UCSD-AML1 (cell line): ENCODE measurements at regions not wholly inside any gene's neighbourhood (a gene's known extent, or its start where the extent isn't known, plus 50 kb on each side); places are given as distances from the start of the nearest gene placed in this dataset.
A peak's percentile ranks its signal among the peaks of the same experiment; 100 is the strongest.

Source experiments
- DNase-seq: peaks from one replicate; lab custom pipeline; 2025; ENCODE audit not compliant: unreplicated experiment; lab: John Stamatoyannopoulos, UW

DNA sequence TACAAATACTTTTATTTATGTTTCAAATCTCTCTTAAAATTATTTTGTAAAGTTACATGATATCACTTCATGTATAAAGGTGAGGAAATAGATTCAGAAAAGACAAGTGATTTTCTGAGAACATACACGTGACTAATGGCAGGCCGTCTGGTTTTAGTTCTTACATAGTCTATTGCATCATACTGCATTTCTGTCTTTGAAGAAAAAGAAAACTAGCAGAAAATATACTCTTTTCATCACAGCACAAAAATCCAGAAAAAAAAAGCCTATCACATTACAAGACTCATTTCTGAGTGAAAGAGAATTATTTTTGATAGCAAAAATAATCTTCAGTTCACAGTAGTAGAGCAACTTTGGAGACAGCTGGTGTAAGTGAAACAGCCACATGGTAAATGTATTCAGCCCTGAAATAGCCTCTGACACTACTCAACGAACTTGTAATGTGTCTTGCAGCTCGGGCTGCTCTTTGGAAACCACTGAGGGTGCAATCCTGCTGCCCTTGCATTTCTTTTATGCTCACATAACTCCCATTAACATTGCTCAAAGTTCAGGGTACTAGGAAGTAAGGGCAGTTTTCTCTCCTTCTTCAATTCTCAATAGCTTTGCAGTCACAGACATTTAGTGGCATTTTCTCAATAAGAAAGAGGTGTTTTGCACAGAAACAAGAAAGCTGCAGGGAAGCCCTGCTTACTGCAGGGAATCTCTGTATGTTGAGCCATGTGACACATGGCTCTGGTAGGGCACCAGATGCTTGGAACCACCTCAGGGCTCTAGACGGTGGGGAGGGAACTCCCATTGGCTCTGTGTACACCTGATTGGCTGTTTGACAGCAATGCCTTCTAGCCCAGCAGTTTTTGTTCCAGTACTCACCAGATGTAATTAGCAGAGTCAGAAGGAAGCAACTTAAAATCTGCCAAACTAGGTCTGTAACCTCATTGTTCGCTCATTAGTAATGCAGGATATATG, 845.3 kb upstream of the PTPRD start:
- DNase-seq, result peak; percentile 10

DNA sequence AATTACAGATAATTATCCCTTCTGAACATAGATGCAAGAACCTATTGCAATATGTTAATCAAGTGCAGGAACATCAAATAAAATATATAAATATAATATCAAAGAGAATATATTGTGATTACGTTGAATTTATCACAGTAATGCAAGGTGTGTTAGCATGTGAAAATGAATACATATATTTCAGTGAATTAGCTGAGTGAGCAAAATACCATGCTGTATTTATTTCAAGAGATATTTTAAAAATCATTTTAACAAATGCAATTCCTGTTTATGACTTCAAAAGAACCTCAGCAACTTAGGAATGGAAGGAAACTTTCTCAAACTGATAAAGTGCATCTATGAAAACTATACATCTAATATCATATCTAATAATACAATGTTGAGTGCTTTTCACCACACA, 856.9 kb upstream of the PTPRD start:
- no peak for DNase-seq

DNA sequence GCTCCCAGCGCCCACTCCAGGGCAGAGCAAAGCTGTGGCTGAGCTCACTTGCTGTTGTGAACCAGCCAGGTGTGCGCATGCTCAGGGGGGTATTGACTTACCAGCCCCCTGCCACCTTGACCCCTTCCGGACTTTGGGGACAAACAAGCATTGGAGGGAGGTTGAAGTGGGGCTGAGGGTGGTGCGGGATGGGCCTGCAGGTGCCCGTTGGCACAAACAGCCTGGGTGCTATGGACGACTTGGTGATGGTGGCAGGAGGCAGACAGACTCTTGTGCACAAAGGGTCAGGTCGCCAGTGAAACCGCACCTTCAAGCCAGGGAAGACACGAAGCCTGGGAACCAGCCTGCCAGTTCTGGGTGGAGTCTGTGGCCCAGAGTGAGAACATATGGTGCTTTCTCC, 858.5 kb upstream of the PTPRD start:
- DNase-seq, result no peak

DNA sequence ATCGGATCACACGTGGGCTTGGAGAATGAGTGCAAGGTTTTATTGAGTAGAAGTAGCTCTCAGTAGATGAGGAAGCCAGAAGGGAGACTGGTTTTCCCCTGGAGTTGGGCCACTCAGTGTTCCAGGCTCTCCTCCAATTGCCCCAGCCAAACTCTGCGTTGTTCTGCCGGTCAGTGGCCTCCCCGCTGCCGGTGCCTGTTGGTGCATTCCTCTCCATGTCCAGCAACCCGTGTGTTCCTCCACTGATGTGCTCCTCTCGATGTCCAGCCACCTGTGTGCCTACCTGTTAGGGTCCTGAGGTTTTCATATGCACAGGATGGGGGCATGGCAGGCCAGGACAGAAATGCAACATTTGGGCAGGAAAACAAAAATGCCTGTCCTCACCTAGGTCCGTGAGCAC, 888.0 kb upstream of the PTPRD start:
- no peak for DNase-seq

DNA sequence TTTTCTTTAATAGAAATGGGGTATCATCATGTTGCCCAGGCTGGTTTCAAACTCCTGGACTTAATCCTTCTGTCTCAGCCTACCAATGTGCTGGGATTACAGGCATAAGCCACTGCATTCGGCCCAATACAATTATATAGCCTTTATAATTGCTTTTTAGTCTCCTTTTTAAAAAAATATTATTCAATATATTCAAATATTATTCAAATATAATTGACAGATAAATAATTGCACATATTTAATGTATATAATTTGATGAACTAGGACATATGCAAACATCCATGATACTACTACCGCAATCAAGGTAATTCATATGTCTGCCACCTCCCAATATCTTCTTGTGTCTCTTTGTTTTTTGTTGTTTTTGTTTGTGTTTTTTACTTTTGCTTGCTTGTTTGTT, 894.2 kb upstream of the PTPRD start:
- no peak for DNase-seq

DNA sequence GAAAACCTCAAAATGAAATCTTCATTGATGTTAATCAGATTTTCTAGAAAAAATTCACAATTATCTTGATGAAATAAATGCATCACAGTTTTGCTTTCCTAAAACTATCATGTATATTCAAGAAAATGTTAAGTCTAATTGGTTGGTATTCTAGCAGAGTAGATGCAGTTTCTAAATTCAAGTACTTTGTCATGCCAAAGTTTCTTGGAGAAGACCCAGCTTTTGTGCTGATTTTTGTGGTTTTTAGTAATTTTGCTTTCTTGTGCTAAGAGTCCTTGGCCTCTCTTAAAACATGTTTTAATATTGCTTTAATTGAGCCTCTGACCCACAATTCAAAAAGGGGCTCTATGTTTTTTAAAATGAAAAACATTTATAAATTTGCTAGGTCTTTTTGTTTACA, 924.8 kb upstream of the PTPRD start:
- DNase-seq, result no peak

DNA sequence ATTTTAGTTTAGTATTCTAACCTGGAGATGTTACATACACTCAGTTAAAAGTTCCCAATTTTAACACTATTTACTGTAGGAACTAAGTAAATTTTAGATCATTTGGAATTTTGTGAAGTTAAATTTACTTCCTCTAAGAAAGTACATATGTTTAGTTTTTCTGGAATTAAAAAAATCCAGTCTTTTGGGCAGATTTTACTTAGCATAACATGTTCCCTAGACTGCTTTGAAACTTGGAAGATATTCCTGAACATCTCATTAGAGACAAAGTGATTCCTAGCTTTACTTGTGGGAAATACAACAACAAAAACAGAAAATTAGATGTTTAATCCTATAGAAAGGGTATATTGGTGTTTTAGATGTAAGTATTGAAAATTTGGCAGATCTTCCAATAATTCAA, 930.0 kb upstream of the PTPRD start:
- DNase-seq, result no peak

DNA sequence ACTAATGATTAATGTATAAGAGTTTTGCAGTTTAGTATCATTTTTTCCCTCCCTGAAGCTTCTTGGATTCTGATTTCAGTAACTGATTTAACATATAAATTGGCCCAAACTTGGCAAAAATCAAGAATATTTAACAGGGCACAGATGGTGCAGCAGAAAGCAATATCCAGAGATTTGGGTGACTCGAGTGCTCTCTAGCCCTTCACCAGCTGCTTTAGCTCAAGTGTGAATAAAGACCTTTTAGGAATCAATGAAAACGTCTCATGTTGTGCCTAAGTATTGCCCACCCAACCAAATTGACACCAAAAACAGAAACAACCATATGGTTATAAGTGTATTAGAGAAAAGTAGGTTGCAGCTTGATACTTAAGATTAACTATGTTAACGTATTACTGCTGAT, 933.4 kb upstream of the PTPRD start:
- DNase-seq, result no peak

DNA sequence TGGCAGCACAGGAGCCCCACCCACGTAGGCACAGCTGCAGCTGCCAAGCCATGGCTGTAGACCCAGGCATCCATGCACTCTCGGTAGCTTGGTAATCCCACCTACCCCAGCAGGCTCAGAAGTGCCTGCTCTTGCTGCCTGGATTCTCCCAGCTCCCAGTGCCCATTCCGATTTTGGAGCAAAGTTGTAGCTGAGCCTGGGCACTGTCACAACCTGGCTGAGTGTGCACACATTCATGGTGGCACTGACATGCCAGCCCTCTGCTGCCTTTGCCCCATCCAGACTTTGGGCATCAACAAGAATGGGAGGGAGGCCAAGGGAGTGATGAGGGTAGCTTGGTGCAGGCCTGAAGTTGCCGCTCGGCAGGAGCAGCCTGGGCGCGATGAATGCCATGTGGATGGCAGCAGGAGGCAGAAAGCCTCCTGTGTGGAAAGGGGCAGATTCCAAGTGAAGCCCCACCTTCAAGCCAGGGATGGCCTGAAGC, 936.6 kb upstream of the PTPRD start:
- DNase-seq, result no peak

DNA sequence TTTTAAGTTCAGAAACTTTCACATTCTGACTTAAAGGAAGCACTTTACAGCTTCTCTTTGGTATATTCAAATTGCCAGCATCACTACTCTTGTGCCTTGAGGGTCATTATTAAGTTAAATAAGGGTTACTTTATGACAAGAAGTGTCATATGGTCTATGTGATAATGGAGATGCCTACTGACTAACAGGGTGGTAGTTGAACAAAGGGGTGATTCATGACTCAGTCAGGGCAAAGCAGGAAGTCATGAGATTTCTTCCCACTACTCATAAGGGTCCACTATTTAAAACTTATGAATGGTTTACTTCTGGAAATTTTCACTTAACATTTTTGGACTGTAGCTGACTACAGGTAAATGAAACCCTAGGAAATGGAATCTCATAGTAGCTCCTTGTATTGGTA, 938.3 kb upstream of the PTPRD start:
- DNase-seq, result no peak

DNA sequence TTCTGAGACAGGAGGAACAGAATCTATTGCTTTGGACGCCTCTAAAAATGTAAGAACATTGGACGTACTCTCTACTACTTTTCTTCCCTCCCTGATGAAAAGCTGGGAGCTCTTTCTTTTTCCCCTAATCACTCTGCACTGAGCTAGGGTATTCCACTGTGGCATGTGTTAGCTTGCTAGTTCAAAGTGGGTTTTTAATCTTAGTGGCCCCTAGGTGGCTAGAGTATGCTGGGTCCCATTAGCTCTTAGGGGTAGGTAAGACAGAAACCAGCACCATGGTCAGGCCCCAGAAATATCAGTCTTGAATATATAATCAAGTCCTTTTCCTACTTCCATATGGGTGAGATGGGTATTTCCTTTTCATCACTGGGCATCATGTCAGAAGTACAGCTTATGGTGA, 945.2 kb upstream of the PTPRD start:
- DNase-seq, result no peak

DNA sequence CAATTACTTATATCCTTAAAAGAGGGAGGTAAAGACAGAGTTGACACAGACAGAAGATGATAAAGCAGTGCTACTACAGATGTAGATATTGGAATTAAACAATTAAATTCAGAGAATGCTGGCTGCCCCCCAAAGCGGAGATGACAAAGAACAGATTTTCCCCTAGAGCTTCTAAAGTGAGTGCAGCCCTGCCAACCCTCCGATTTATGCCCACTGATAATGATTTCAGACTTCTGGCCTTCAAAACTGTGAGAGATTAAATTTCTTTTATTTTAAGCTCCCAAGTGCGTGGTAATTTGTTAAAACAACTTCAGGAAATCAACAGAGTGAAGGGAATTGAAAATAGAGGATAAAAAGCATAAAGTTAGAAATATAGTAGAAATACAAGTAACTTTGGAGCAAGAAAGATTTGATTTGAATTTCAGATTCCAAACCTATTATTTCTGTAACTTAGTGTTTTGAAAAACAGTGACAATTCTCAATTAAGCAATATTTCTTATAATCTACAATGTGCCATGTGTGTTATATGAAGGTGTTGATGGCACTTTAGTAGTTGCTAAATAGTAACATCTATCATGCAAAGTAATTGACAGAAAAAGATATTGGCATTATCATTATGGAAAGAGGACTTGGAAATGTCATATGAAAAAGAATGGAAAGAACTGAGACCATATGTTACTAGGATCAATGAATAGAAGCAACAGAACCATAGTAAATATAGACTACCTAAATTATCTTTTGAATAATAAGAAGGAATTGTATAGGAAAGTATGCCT, 946.4 kb upstream of the PTPRD start:
- no peak for DNase-seq

DNA sequence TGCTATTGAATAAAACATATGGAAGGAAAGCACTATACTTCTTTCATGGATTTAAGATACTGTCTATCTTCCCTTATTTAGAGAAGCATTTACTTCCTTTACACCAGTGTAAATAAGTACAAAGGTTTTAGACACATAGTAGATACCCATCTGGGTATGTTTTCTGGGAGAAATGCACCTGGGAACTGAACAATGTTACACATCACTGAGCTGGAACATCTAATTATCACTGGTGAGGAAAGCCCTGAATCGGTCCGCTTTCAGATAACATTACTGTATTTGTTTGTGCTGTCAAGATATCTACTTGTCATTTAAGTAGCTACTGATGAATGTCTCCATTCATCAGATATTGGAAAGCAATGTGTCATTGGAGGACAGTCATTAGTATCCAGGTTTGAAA, 964.7 kb upstream of the PTPRD start:
- no peak for DNase-seq

DNA sequence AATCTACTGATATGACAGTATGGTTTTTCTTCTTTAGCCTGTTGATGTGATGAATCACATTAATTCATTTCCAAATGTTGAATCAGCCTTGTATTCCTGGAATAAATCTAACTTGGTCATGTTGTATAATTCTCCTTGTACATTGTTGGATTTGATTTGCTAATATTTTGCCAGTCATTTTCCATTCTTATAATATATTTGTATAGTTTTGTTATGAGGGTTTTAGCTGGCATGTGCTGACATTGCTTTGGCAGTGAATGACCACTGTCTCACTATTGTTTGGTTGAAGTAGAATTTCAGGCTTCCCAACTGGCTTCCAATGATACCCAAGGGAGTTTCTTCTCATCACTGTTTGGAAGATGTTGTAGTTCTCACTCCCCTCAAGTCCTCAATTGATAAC, 983.0 kb upstream of the PTPRD start:
- no peak for DNase-seq

DNA sequence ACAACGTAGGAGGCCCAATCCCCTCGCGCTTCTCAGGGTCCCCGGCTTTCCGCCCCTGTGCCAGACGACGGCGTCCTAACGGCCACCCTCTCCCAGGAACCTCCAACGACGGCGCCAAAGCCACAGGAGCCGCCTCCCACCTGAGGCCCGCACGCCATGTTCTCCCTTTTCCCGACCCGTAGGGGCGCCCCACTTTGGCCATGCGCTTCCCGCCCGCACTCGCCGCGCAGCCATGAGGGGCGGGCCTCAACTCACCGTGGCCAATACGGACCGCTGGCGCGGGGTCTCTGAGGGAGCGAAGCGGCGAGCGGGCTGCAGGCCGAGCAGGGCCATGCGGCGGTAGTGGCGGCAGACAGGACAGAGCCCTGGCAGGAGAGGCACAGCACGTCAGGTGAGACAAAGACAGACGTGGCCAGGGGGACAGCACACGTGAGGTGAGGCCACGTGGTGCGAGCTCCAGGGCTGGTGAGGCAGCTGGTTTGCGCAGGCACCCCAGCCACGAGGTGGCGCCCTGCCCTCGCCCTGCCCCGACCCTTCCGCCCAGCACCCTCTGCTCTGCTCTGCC, 1005.5 kb upstream of the PTPRD start:
- DNase-seq, result no peak

DNA sequence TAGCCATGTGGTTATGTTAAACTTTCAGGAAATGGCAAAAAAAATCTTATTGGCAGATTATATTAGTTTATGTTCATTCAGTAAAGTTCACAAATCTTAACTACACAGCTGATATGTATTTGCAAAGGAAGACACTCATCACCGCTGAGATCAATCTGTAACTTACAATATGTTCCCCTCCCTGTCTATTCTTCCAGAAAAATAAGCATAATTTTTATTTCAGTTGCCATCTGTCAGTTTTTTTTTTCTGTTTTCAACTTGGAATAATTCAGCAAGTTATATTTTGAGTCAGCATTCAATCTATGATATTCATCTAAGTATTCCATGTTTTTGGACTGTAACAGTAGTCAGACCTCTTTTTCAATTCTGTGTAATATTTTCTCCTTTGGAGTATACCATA, 1019.9 kb upstream of the PTPRD start:
- no peak for DNase-seq

DNA sequence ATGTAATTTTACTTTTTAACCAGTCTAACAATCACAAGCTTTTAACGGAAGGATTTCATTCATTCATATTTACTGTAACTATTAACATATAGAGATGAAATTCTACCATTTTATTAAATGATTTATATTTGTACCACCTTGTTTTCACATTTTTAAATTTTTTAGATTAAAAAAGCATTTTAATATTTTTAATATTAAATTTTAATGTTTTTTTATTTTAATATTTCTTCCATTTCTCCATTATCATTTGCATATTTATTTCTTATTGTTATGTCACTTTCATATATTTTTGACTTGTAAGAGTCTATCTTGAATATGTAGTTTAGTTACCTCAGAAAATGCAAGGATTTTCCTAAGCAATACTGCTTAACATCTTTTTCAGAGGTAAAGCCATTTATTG, 1034.0 kb upstream of the PTPRD start:
- no peak for DNase-seq

DNA sequence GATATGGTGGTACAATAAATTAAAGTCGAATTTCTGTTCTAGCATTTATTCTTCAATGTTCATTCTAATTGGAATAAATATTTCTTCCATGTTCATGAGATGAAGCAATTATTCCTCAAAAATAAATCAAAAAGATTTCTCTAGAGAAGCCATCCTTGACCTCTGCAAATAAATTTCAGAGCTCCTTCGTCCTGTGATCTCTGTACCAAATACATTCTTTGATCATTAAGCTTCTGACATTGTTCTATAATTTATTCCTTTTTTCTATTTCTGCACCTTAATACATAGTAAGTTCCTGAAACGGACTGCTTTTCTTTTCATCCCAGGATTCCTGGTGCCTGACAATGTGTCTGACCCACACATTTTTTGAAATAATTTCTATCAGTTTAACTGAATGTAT, 1039.3 kb upstream of the TYRP1 start:
- DNase-seq, result no peak

DNA sequence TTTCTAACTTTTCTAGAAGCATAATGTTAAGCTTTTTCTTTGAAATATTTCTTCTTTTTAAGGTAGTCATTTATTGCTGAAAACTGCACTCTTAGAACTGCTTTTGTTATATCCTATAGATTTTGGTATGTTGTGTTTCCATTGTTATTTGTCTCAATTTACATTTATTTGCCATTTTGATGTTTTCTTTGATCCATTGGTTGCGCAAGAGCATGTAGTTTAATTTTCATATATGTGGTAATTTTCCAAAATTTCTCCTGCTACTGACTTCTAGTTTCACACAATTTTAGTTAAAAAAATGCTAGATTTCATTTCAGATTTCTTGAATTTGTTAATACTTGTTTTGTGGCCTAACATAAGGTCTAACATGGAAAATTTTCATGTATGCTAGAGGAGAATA, 1029.3 kb upstream of the TYRP1 start:
- DNase-seq, result no peak

DNA sequence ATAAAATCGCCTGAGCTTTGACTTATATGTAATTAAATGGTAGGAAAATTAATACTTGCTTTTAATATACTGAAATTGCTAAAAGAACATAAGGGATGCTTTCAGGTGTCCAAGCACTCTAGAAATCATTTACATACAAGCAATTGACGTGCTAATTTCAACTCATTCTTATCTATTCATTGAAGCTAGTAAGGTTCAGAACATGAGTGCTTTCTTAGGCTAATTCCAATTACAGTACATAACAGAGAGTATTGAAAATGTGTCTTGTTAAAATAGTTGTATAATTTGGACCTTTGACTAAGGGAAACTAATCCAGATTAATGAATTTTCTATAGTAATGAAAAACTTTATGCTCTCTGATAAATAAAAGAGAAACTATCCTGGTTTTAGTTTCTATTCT, 1016.4 kb upstream of the TYRP1 start:
- DNase-seq, result no peak

DNA sequence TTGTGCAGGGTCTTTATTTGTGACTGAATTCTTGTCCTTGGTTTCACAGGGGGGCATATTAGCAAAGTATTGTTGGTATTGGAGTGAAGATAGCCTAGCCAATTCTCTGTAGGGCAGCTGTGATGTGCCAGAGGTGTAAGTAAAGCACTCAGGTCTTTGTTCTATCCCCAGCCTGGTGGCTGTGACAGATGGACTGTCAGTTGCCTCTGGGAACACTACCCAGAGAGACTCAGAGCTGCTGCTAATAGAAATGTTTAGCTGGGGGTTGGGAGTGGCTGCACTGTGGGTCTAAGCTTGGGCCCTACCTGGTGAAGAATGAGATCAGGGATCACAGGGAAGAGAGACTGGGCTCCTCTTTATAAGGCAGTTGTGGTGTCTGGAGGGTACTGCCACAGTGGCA, 1006.5 kb upstream of the TYRP1 start:
- no peak for DNase-seq

DNA sequence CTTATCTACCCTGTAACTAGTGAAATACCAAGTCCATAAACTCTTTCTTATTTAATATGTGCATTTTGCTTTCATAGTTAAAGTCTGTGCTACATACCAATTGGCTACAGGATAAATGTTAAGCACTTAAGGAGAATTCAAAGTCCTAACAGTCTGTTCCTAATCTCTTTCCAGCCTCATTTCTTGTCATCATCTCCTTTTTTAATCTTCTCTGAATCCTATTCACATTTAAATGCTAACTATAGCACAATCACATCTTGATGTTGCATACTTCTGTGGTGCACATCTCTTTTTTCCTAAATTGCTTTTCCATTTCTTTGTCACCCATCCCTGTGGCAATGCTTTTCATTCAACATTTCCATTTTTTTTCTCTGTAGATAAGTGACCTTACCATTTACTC, 996.1 kb upstream of the TYRP1 start:
- DNase-seq, result no peak
